SK-N-SH (cell line): ENCODE measurements at regions not wholly inside any gene's neighbourhood (a gene's known extent, or its start where the extent isn't known, plus 50 kb on each side); places are given as distances from the start of the nearest gene placed in this dataset.

Experiments
- CTCF ChIA-PET: fragments of 300-600, 350-600 bp; formaldehyde crosslinking; extraction: SDS; loops from one replicate; lab custom pipeline; 2021; lab: Yijun Ruan, JAX
- POLR2A ChIA-PET: fragments of 350-600 bp; sonication (Branson Sonifier 250); formaldehyde crosslinking; extraction: SDS; loops from one replicate; lab custom pipeline; 2020; ENCODE audit warnings: antibody characterized with exemption, inconsistent platforms; lab: Yijun Ruan, JAX
- DNase-seq: peaks from one replicate; pipeline ENCODE4 v3.0.0; 2012
- H2AFZ ChIP-seq: fragments of 200-600 bp; sonication (generic); 2 replicates; pipeline ENCODE4 v1.8.1; 2016; ENCODE audit warnings: antibody characterized with exemption, mild to moderate bottlenecking, low read depth
- H3F3A ChIP-seq: fragments of 200-600 bp; sonication (generic); replicated peaks from 2 replicates; pipeline ENCODE3; 2016; ENCODE audit warnings: antibody characterized with exemption, mild to moderate bottlenecking; ENCODE audit not compliant: insufficient read depth
- H3K27ac ChIP-seq, 2 experiments: fragments of 200-500 bp in 1 of 2; fragments of 200-600 bp in 1 of 2; sonication (Bioruptor generic) in 1 of 2; sonication (generic), shearing (Covaris generic) in 1 of 2; 2 replicates each; pipeline versions ENCODE4 v1.5.1 to v1.6.1; 2014 to 2016; ENCODE audit warnings: low read depth in 2 of 2, inconsistent platforms in 1 of 2, low read length in 1 of 2, mild to moderate bottlenecking in 1 of 2, mixed read lengths in 1 of 2
- H3K27me3 ChIP-seq: fragments of 200-600 bp; sonication (generic), shearing (Covaris generic); 2 replicates; pipeline ENCODE4 v1.6.1; 2016; ENCODE audit warnings: mixed run types; ENCODE audit not compliant: insufficient read depth
- H3K36me3 ChIP-seq, 2 experiments: fragments of 200-500 bp in 1 of 2; fragments of 200-600 bp in 1 of 2; sonication (Bioruptor generic) in 1 of 2; sonication (generic) in 1 of 2; replicated peaks in 1 of 2; 2 replicates each; pipeline versions ENCODE3 to v1.5.1; 2014 to 2016; ENCODE audit warnings: low read length in 1 of 2, mild to moderate bottlenecking in 1 of 2; ENCODE audit not compliant: insufficient read depth in 2 of 2, control insufficient read depth in 1 of 2
- H3K4me1 ChIP-seq, 2 experiments: fragments of 200-500 bp in 1 of 2; fragments of 200-600 bp in 1 of 2; sonication (Bioruptor generic) in 1 of 2; sonication (generic), shearing (Covaris generic) in 1 of 2; 2 replicates each; pipeline versions ENCODE4 v1.5.1 to v1.6.1; 2014 to 2016; ENCODE audit warnings: low read depth in 1 of 2, low read length in 1 of 2, mixed run types in 1 of 2; ENCODE audit not compliant: insufficient read depth in 2 of 2, control insufficient read depth in 1 of 2
- H3K4me2 ChIP-seq: fragments of 200-600 bp; sonication (generic), shearing (Covaris generic); 2 replicates; pipeline ENCODE4 v1.6.1; 2017; ENCODE audit warnings: mixed run types
- H3K4me3 ChIP-seq, 2 experiments: fragments of 200-500 bp in 1 of 2; fragments of 200-600 bp in 1 of 2; sonication (Bioruptor generic) in 1 of 2; sonication (generic), shearing (Covaris generic) in 1 of 2; 2 replicates each; pipeline versions ENCODE4 v1.5.1 to v1.8.1; 2014 to 2016; ENCODE audit warnings: low read depth in 2 of 2, inconsistent platforms in 1 of 2, low read length in 1 of 2, mild to moderate bottlenecking in 1 of 2, mixed read lengths in 1 of 2, moderate library complexity in 1 of 2
- H3K79me2 ChIP-seq: fragments of 200-600 bp; sonication (generic); 2 replicates; pipeline ENCODE4 v1.8.1; 2017; ENCODE audit warnings: mild to moderate bottlenecking; ENCODE audit not compliant: insufficient read depth
- H3K9ac ChIP-seq: fragments of 200-600 bp; sonication (generic); 2 replicates; pipeline ENCODE4 v1.6.1; 2017; ENCODE audit warnings: mixed run types
- H3K9me2 ChIP-seq: fragments of 200-600 bp; sonication (generic); 2 replicates; pipeline ENCODE4 v1.6.1; 2017; ENCODE audit warnings: mixed run types
- H3K9me3 ChIP-seq: fragments of 200-600 bp; sonication (generic); 2 replicates; pipeline ENCODE4 v1.6.1; 2017; ENCODE audit warnings: mixed run types, mild to moderate bottlenecking, moderate library complexity
- H4K20me1 ChIP-seq: fragments of 200-600 bp; sonication (generic); 2 replicates; pipeline ENCODE4 v1.6.1; 2017; ENCODE audit warnings: mild to moderate bottlenecking, mixed run types; ENCODE audit not compliant: insufficient read depth
- CHD2 ChIP-seq: fragments of 150-350 bp; IDR thresholded peaks from 2 replicates; pipeline ENCODE4 v1.6.1; 2018; ENCODE audit warnings: low read length; ENCODE audit not compliant: partially characterized antibody
- CTCF ChIP-seq: fragments of 200-600 bp; sonication (generic); IDR thresholded peaks from 2 replicates; pipeline ENCODE4 v1.6.1; 2017; ENCODE audit warnings: antibody characterized with exemption, mild to moderate bottlenecking, moderate library complexity
- ELF1 ChIP-seq: IDR thresholded peaks from 2 replicates; pipeline ENCODE4 v1.4.0; 2012
- EP300 ChIP-seq, 2 experiments: IDR thresholded peaks; 2 replicates each; pipeline versions ENCODE4 v1.4.0 to v1.6.1; 2012; ENCODE audit warnings: borderline replicate concordance in 1 of 2, low read depth in 1 of 2, low read length in 1 of 2
- EZH2phosphoT487 ChIP-seq: fragments of 200-600 bp; sonication (generic); IDR thresholded peaks from 2 replicates; pipeline ENCODE4 v1.6.1; 2017; ENCODE audit warnings: low read depth, mixed run types, mild to moderate bottlenecking, antibody characterized with exemption, moderate library complexity, borderline replicate concordance
- FOXM1 ChIP-seq: IDR thresholded peaks from 2 replicates; pipeline ENCODE4 v1.4.0; 2012; ENCODE audit warnings: low read depth, mild to moderate bottlenecking
- GABPA ChIP-seq: IDR thresholded peaks from 2 replicates; pipeline ENCODE4 v1.4.0; 2012; ENCODE audit warnings: low read depth, mild to moderate bottlenecking
- GATA2 ChIP-seq: sonication (generic); formaldehyde crosslinking; IDR thresholded peaks from 2 replicates; pipeline ENCODE4 v1.5.0; 2020; ENCODE audit warnings: mild to moderate bottlenecking, missing genetic modification reagents
- MXI1 ChIP-seq: IDR thresholded peaks from 2 replicates; pipeline ENCODE4 v1.6.1; 2012; ENCODE audit warnings: mild to moderate bottlenecking, low read depth, low read length, improper control_type of control experiment
- NFIC ChIP-seq: IDR thresholded peaks from 2 replicates; pipeline ENCODE4 v1.4.0; 2012; ENCODE audit warnings: borderline replicate concordance
- NRF1 ChIP-seq: IDR thresholded peaks from 2 replicates; pipeline ENCODE4 v1.6.1; 2012; ENCODE audit warnings: low read depth, mild to moderate bottlenecking, low read length
- POLR2AphosphoS5 ChIP-seq: IDR thresholded peaks from 2 replicates; pipeline ENCODE4 v1.6.1; 2012; ENCODE audit warnings: low read depth, low read length
- RAD21 ChIP-seq: IDR thresholded peaks from 2 replicates; pipeline ENCODE4 v1.6.1; 2012; ENCODE audit warnings: mild to moderate bottlenecking, low read length
- RCOR1 ChIP-seq: fragments of 150-350 bp; IDR thresholded peaks from 2 replicates; pipeline ENCODE4 v1.6.1; 2017; ENCODE audit warnings: antibody characterized with exemption, low read length
- RFX5 ChIP-seq: IDR thresholded peaks from 2 replicates; pipeline ENCODE4 v1.6.1; 2012; ENCODE audit warnings: mild to moderate bottlenecking, improper control_type of control experiment, low read length
- RXRA ChIP-seq: IDR thresholded peaks from 2 replicates; pipeline ENCODE4 v1.4.0; 2012; ENCODE audit warnings: low read depth, mild to moderate bottlenecking, borderline replicate concordance
- TAF1 ChIP-seq: IDR thresholded peaks from 2 replicates; pipeline ENCODE4 v1.6.1; 2012; ENCODE audit warnings: low read depth, mild to moderate bottlenecking, low read length, moderate library complexity, borderline replicate concordance
- TCF12 ChIP-seq: IDR thresholded peaks from 2 replicates; pipeline ENCODE4 v1.4.0; 2012
- USF1 ChIP-seq: IDR thresholded peaks from 2 replicates; pipeline ENCODE4 v1.4.0; 2012; ENCODE audit warnings: low read depth, borderline replicate concordance
- YY1 ChIP-seq: IDR thresholded peaks from 2 replicates; pipeline ENCODE4 v1.4.0; 2012; ENCODE audit warnings: low read depth, mild to moderate bottlenecking
- WGBS: methylation state at CpG from one replicate; pipeline ENCODE4 v1.1.6; 2017; ENCODE audit warnings: low lambda C conversion rate; 5-methylcytosine and 5-hydroxymethylcytosine counted together

GRCh38 chr10:8194050-8194449 is 139.6 kb downstream of the GATA3 start:
- H3K9ac ChIP-seq: no peak overlapping the region
- no peak for DNase-seq
- H3K27me3 ChIP-seq: no peaks in the 10 kb centered on the region
- no peaks in the 10 kb centered on the region for H3K79me2 ChIP-seq
- no peak overlapping the region for H3K4me2 ChIP-seq
- POLR2A ChIA-PET: no interaction called here
- no peaks in the 10 kb centered on the region for H3K36me3 ChIP-seq
- CTCF ChIA-PET: interaction anchor here (1.1 kb wide), 1 partner anchor 9 kb away, joined by 3 read pairs; no protein-coding TSS in a partner anchor
- 87% methylated on average over 7 of the region's 7 CpGs for WGBS
- H3F3A ChIP-seq: no peaks in the 10 kb centered on the region
- no peak overlapping the region for H2AFZ ChIP-seq
- H4K20me1 ChIP-seq: no peaks in the 10 kb centered on the region
- no peaks in the 10 kb centered on the region for H3K4me1 ChIP-seq
- no peaks in the 10 kb centered on the region for H3K9me2 ChIP-seq
- H3K4me3 ChIP-seq: no peak overlapping the region
- no peak overlapping the region for H3K27ac ChIP-seq
- no peaks in the 10 kb centered on the region for H3K9me3 ChIP-seq
- no peak for TF ChIP-seq TAF1
- TF ChIP-seq TCF12: no peak
- no peak for TF ChIP-seq GATA2
- no peak for TF ChIP-seq RCOR1
- TF ChIP-seq RFX5: no peak
- TF ChIP-seq NFIC: no peak
- no peak for TF ChIP-seq ELF1
- TF ChIP-seq CTCF: no peak
- no peak for TF ChIP-seq MXI1
- no peak for TF ChIP-seq POLR2AphosphoS5
- no peak for TF ChIP-seq RAD21
- no peak for TF ChIP-seq CHD2
- TF ChIP-seq YY1: no peak
- no peak for TF ChIP-seq FOXM1
- TF ChIP-seq USF1: no peak

GRCh38 chr10:8206882-8207281 is 152.4 kb downstream of the GATA3 start:
- no peaks in the 10 kb centered on the region; the same call in 1 of the 2 replicates for H3K27me3 ChIP-seq
- POLR2A ChIA-PET: no interaction called here

More at GRCh38 chr10:8206882-8207281, 152.4 kb downstream of the GATA3 start:
- Histone ChIP-seq H3K27ac (no peak overlapping the region), H2AFZ (no peak overlapping the region), H3K79me2 (no peaks in the 10 kb centered on the region), H4K20me1 (no peaks in the 10 kb centered on the region), H3K4me2 (no peak overlapping the region), H3K9me2 (no peaks in the 10 kb centered on the region), H3F3A (no peaks in the 10 kb centered on the region), H3K4me3 (no peak overlapping the region), H3K4me1 (no peaks in the 10 kb centered on the region), H3K9ac (no peak overlapping the region), H3K9me3 (no peaks in the 10 kb centered on the region), H3K36me3 (no peaks in the 10 kb centered on the region)
- no peak for DNase-seq
- CTCF ChIA-PET: no interaction called here
- TF ChIP-seq EP300 (IDR thresholded peaks at IDR 0.05; ENCODE audit: borderline replicate concordance in 1 of 2, low read depth in 1 of 2, low read length in 1 of 2) (no peak), RXRA (no peak), NRF1 (no peak), GABPA (no peak), EZH2phosphoT487 (no peak), NFIC (no peak), GATA2 (no peak), RAD21 (no peak), CHD2 (no peak)
